IPS-15b (cell line): ENCODE measurements at regions not wholly inside any gene's neighbourhood (a gene's known extent, or its start where the extent isn't known, plus 50 kb on each side); places are given as distances from the start of the nearest gene placed in this dataset.

Experiments used
- H3K27me3 ChIP-seq: one replicate; pipeline ENCODE4 v1.6.1; 2013; ENCODE audit warnings: low read length; ENCODE audit not compliant: control insufficient read depth, insufficient read depth
- H3K36me3 ChIP-seq: one replicate; pipeline ENCODE4 v1.6.1; 2013; ENCODE audit warnings: low read length; ENCODE audit not compliant: control insufficient read depth, insufficient read depth
- H3K4me1 ChIP-seq: one replicate; pipeline ENCODE4 v1.6.1; 2013; ENCODE audit warnings: mild to moderate bottlenecking, low read length; ENCODE audit not compliant: control insufficient read depth, insufficient read depth
- H3K4me3 ChIP-seq: one replicate; pipeline ENCODE4 v1.5.1; 2013; ENCODE audit warnings: low read depth, low read length
- H3K9ac ChIP-seq: one replicate; pipeline ENCODE4 v1.6.1; 2013; ENCODE audit warnings: low read depth, mild to moderate bottlenecking, low read length
- H3K9me3 ChIP-seq: one replicate; pipeline ENCODE4 v1.6.1; 2013; ENCODE audit warnings: mild to moderate bottlenecking, low read length; ENCODE audit not compliant: control insufficient read depth, insufficient read depth

DNA sequence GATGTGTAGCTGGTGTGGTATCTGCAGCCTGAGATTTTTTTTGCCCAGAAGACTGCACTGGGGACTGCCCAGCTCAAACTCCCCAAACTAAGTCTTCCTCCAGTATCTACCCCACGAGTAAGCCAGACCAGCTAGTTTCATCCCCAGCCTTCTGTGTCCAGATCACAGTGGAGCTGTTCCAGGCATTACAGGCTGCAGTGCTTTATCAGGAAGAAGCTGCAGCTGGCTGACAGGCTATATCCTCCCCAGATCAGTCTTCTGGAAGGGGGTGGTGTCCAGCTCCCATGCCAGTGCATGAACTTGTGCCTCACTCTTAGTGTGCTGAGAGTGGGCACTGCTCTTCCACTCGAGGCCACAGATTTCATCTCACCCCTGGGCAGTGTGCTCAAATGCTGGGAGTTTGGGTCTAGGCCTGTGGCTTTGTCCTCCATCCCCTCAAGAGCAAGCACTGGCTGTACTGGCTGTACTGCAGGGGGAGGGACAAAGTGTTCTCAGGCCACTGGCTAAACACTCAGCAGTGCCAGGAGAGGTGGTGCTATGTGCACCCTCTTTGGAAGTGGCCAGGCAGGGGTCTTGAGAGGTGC is 679.1 kb upstream of the COBL start:
- H3K9me3 ChIP-seq, result no peaks in the 10 kb centered on the region
- H3K9ac ChIP-seq, result no peak overlapping the region
- no peak overlapping the region for H3K4me3 ChIP-seq
- H3K4me1 ChIP-seq, result no peaks in the 10 kb centered on the region
- no peaks in the 10 kb centered on the region for H3K36me3 ChIP-seq
- no peaks in the 10 kb centered on the region for H3K27me3 ChIP-seq

GRCh38 chr7:51982653-51983052 is 666.0 kb upstream of the COBL start:
- H3K27me3 ChIP-seq, result no peaks in the 10 kb centered on the region
- no peaks in the 10 kb centered on the region for H3K36me3 ChIP-seq
- no peak overlapping the region for H3K4me3 ChIP-seq
- no peak overlapping the region for H3K9ac ChIP-seq
- H3K4me1 ChIP-seq, result no peaks in the 10 kb centered on the region
- H3K9me3 ChIP-seq, result no peaks in the 10 kb centered on the region

DNA sequence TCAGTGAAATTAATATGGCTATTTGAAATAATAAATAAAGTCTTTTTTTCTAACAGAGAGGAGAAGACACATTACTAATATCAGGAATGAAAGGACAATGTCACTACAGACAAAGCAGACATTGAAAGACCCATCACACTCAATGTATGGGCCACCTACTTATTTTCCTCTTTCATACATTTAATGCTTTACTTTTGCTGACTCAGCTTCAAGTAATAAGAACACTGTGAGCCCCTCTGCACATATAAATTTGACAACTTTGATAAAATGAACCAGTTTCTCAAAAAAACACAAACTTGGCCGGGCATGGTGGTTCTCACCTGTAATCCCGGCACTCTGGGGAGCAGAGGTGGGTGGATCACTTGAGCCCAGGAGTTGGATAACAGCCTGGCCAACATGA is 664.2 kb upstream of the COBL start:
- H3K9ac ChIP-seq, result no peak overlapping the region
- H3K27me3 ChIP-seq, result no peaks in the 10 kb centered on the region
- no peaks in the 10 kb centered on the region for H3K4me1 ChIP-seq
- no peaks in the 10 kb centered on the region for H3K9me3 ChIP-seq
- H3K36me3 ChIP-seq, result no peaks in the 10 kb centered on the region
- H3K4me3 ChIP-seq, result no peak overlapping the region

DNA sequence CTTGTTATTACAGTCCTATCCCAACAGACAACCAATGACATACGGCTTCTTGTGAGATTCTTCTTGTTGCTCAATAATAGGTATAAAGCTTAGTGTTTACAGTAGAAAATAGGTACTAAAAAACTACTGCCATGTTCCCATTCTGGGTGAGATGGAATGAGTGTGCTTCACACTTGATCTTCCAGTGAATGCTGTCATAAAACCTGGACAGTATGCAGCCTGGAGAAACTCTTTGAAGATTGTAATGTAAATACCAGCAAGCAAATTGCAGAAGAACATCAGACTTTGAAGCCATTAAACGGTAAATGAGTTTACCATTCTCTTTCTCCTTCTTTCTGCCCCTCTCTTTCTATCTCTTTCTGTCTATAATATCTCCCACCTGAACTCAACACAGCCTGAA is 663.7 kb upstream of the COBL start:
- H3K4me3 ChIP-seq, result no peak overlapping the region
- H3K9ac ChIP-seq, result no peak overlapping the region
- H3K36me3 ChIP-seq, result no peaks in the 10 kb centered on the region
- no peaks in the 10 kb centered on the region for H3K4me1 ChIP-seq
- H3K9me3 ChIP-seq, result no peaks in the 10 kb centered on the region
- H3K27me3 ChIP-seq, result no peaks in the 10 kb centered on the region

GRCh38 chr7:51977913-51978312 is 661.3 kb upstream of the COBL start:
- H3K9ac ChIP-seq, result no peak overlapping the region
- H3K4me1 ChIP-seq, result no peaks in the 10 kb centered on the region

DNA sequence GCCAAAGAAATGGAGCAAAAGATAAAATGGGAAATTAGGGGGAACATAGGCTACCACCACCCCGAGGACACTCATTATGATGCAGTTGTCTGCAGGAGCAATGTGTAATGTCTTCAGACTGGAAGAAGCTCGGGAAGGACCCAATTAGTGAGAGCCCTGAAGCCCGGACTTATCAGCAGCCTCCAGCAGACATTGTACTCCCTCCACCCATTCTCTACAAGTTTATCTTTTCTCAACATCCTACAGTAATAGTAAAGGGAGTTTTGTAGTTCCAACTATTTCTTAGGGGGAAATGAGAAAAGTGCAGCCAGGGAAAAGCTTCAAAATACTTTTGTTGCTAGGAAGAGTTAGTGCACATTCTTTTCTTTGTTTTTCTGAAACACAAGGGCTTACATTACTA is 657.3 kb upstream of the COBL start:
- Histone ChIP-seq H3K9me3 (no peaks in the 10 kb centered on the region), H3K4me3 (no peak overlapping the region), H3K4me1 (no peaks in the 10 kb centered on the region), H3K36me3 (no peaks in the 10 kb centered on the region), H3K27me3 (no peaks in the 10 kb centered on the region), H3K9ac (no peak overlapping the region)

More at GRCh38 chr7:51977913-51978312, 661.3 kb upstream of the COBL start:
- Histone ChIP-seq H3K36me3 (no peaks in the 10 kb centered on the region), H3K27me3 (no peaks in the 10 kb centered on the region), H3K4me3 (no peak overlapping the region), H3K9me3 (no peaks in the 10 kb centered on the region)

DNA sequence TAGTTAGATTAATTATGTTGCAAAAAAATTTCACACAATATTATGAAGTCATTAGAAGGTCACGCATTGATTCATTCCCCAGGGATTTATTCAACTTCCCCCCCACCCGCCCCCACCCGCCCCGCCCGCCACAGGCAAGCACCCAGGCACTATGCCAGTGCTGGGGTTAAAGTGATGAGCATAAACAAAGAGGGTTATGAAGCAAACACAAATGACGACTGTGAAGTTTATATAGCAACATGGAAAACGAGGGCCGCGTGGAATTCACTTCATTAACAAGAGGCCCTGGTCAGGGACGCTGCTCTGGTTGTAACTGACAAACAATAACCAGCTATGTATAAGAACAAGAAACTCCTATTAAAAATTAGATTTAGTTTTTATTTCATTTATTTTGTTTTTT is 656.5 kb upstream of the COBL start:
- Histone ChIP-seq H3K27me3 (peaks cover 4% of the 10 kb centered on the region), H3K36me3 (no peaks in the 10 kb centered on the region), H3K9me3 (no peaks in the 10 kb centered on the region), H3K4me1 (no peaks in the 10 kb centered on the region), H3K4me3 (no peak overlapping the region), H3K9ac (no peak overlapping the region)

DNA sequence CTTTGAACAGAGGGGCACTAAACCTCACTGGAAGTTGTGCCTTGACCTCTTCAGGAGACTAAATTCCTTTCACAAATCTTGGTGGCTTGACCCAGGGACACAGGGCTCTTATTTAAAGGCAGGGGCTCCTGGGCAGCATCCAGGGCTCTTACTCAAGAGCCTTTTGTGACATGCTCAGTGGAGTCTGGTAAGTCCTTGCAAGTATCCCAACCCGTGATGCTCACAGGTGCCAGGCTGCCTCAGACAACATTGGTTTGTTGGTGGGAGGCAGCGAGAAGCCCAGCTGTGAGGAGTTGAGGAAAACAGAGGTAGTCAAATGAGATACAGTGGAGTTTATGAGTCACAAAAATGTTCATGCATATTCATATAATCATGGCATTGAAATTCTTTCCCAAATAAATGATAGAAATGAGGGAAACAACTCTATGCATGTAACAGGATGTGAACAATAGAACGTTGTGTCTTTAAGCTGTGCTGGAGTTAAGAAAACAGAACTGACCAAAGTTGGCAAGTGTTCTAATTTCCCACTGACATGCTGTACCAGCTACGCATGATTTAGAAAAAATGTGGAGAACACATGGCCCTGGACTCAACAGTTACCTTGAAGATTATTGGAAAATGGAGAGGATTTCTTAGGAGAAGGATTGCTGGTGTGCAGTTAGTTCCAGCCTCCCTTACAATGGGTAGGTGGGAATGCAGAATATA is 654.5 kb upstream of the COBL start:
- Histone ChIP-seq H3K9me3 (no peaks in the 10 kb centered on the region), H3K36me3 (no peaks in the 10 kb centered on the region), H3K4me3 (no peak overlapping the region)

GRCh38 chr7:51968461-51968860 is 651.9 kb upstream of the COBL start:
- Histone ChIP-seq H3K4me1 (no peaks in the 10 kb centered on the region), H3K9me3 (no peaks in the 10 kb centered on the region), H3K9ac (no peak overlapping the region), H3K27me3 (peaks cover 40% of the 10 kb centered on the region), H3K36me3 (no peaks in the 10 kb centered on the region), H3K4me3 (no peak overlapping the region)

More for the DNA sequence above, 654.5 kb upstream of the COBL start:
- Histone ChIP-seq H3K9ac (no peak overlapping the region), H3K4me1 (no peaks in the 10 kb centered on the region), H3K27me3 (peaks cover 21% of the 10 kb centered on the region)

GRCh38 chr7:51965454-51965853 is 648.8 kb upstream of the COBL start:
- Histone ChIP-seq H3K4me1 (no peaks in the 10 kb centered on the region), H3K27me3 (peaks cover 40% of the 10 kb centered on the region), H3K4me3 (no peak overlapping the region), H3K9ac (no peak overlapping the region), H3K36me3 (no peaks in the 10 kb centered on the region), H3K9me3 (no peaks in the 10 kb centered on the region)

DNA sequence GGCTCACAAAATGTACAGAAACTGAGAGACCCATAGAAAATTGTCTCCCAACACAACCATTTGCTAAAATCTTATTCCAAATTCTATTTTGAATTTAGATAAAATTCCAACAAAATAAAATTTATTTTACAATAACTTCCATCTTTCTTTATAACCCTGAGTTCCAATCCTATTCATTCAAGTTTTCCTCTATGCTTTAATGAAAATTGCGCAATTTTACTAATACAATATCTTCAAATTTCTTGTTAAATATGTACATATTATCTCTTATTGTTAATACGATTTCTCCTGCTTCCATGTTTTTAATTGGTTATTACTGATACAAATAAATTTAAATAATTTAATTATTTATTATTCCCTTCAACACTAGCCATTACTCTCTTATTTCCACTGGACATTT is 645.2 kb upstream of the COBL start:
- Histone ChIP-seq H3K27me3 (peaks cover 24% of the 10 kb centered on the region), H3K4me3 (no peak overlapping the region), H3K9me3 (no peaks in the 10 kb centered on the region), H3K4me1 (no peaks in the 10 kb centered on the region), H3K36me3 (no peaks in the 10 kb centered on the region), H3K9ac (no peak overlapping the region)

DNA sequence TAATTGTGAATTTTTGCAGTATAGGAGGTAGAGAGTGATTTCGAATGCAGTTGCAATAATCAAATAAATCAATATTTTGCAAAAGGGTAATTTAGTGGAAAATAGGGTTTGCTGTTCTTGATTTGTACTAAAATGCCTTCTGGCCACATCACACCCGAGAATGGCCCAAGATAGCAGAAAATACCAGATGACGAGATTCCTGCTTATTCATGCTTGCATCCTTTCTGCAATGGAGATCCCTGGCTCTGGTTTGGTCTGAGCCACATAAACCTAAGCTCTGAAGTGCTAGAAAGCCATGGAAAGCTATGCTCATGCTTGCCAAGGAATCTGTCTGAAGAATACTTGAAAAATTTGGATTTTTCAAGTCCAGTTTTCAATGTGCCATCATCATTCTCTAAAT is 634.2 kb upstream of the COBL start:
- Histone ChIP-seq H3K36me3 (no peaks in the 10 kb centered on the region), H3K9ac (no peak overlapping the region), H3K4me3 (no peak overlapping the region), H3K9me3 (no peaks in the 10 kb centered on the region), H3K27me3 (no peaks in the 10 kb centered on the region), H3K4me1 (peaks cover 14% of the 10 kb centered on the region)
